ENCODE measurements at regions not wholly inside any gene's neighbourhood (a gene's known extent, or its start where the extent isn't known, plus 50 kb on each side); places are given as distances from the start of the nearest gene placed in this dataset.

GRCh38 chr2:238552226-238552625 lies 125.5 kb downstream of the ASB1 start:
- TF ChIP-seq RAD21 (IDR thresholded peaks at IDR 0.05; ENCODE audit: low read depth), result no peak
- TF ChIP-seq, protein P1, sequence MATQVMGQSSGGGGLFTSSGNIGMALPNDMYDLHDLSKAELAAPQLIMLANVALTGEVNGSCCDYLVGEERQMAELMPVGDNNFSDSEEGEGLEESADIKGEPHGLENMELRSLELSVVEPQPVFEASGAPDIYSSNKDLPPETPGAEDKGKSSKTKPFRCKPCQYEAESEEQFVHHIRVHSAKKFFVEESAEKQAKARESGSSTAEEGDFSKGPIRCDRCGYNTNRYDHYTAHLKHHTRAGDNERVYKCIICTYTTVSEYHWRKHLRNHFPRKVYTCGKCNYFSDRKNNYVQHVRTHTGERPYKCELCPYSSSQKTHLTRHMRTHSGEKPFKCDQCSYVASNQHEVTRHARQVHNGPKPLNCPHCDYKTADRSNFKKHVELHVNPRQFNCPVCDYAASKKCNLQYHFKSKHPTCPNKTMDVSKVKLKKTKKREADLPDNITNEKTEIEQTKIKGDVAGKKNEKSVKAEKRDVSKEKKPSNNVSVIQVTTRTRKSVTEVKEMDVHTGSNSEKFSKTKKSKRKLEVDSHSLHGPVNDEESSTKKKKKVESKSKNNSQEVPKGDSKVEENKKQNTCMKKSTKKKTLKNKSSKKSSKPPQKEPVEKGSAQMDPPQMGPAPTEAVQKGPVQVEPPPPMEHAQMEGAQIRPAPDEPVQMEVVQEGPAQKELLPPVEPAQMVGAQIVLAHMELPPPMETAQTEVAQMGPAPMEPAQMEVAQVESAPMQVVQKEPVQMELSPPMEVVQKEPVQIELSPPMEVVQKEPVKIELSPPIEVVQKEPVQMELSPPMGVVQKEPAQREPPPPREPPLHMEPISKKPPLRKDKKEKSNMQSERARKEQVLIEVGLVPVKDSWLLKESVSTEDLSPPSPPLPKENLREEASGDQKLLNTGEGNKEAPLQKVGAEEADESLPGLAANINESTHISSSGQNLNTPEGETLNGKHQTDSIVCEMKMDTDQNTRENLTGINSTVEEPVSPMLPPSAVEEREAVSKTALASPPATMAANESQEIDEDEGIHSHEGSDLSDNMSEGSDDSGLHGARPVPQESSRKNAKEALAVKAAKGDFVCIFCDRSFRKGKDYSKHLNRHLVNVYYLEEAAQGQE (IDR thresholded peaks at IDR 0.05; ENCODE audit: low read depth), result no peak
- no peak for TF ChIP-seq EGR1 (IDR thresholded peaks at IDR 0.05)
- no peak for TF ChIP-seq NFIC (IDR thresholded peaks at IDR 0.05)
- TF ChIP-seq, protein P2, sequence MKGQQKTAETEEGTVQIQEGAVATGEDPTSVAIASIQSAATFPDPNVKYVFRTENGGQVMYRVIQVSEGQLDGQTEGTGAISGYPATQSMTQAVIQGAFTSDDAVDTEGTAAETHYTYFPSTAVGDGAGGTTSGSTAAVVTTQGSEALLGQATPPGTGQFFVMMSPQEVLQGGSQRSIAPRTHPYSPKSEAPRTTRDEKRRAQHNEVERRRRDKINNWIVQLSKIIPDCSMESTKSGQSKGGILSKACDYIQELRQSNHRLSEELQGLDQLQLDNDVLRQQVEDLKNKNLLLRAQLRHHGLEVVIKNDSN (IDR thresholded peaks at IDR 0.05), result no peak
- no peak for TF ChIP-seq YY1 (IDR thresholded peaks at IDR 0.05; ENCODE audit: low read depth)
- TF ChIP-seq ZBTB7A (IDR thresholded peaks at IDR 0.05; ENCODE audit: low read depth), result no peak
- no peak for TF ChIP-seq TAF1 (IDR thresholded peaks at IDR 0.05; ENCODE audit: low read depth)
- no peak for TF ChIP-seq CEBPB (IDR thresholded peaks at IDR 0.05)
- TF ChIP-seq TCF12 (IDR thresholded peaks at IDR 0.05; ENCODE audit: low read depth), result no peak
- no peak for TF ChIP-seq TEAD4 (IDR thresholded peaks at IDR 0.05)
- no peak for TF ChIP-seq EP300 (IDR thresholded peaks at IDR 0.05; ENCODE audit: borderline replicate concordance)
- TF ChIP-seq CREB1 (IDR thresholded peaks at IDR 0.05; ENCODE audit: low read depth), result no peak
- TF ChIP-seq, protein P3, sequence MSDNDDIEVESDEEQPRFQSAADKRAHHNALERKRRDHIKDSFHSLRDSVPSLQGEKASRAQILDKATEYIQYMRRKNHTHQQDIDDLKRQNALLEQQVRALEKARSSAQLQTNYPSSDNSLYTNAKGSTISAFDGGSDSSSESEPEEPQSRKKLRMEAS (IDR thresholded peaks at IDR 0.05), result no peak
- TF ChIP-seq FOXM1 (IDR thresholded peaks at IDR 0.05; ENCODE audit: borderline replicate concordance, low read depth), result no peak

GRCh38 chr2:238553159-238553558 lies 126.4 kb downstream of the ASB1 start:
- TF ChIP-seq CREB1 (IDR thresholded peaks at IDR 0.05; ENCODE audit: low read depth) (no peak), FOXM1 (IDR thresholded peaks at IDR 0.05; ENCODE audit: borderline replicate concordance, low read depth) (no peak), EP300 (IDR thresholded peaks at IDR 0.05; ENCODE audit: borderline replicate concordance) (no peak), CEBPB (IDR thresholded peaks at IDR 0.05) (no peak), TCF12 (IDR thresholded peaks at IDR 0.05; ENCODE audit: low read depth) (no peak), RAD21 (IDR thresholded peaks at IDR 0.05; ENCODE audit: low read depth) (no peak), YY1 (IDR thresholded peaks at IDR 0.05; ENCODE audit: low read depth) (no peak), NFIC (IDR thresholded peaks at IDR 0.05) (no peak), EGR1 (IDR thresholded peaks at IDR 0.05) (no peak), ZBTB7A (IDR thresholded peaks at IDR 0.05; ENCODE audit: low read depth) (no peak)
- TF ChIP-seq, protein P3 (IDR thresholded peaks at IDR 0.05), result no peak
- TF ChIP-seq, protein P2 (IDR thresholded peaks at IDR 0.05), result no peak

- TF ChIP-seq, protein P3 (IDR thresholded peaks at IDR 0.05), result no peak
- TF ChIP-seq TEAD4 (IDR thresholded peaks at IDR 0.05), result no peak
- TF ChIP-seq YY1 (IDR thresholded peaks at IDR 0.05; ENCODE audit: low read depth), result no peak
- TF ChIP-seq EGR1 (IDR thresholded peaks at IDR 0.05), result no peak
- no peak for TF ChIP-seq ZBTB7A (IDR thresholded peaks at IDR 0.05; ENCODE audit: low read depth)
- no peak for TF ChIP-seq FOXM1 (IDR thresholded peaks at IDR 0.05; ENCODE audit: borderline replicate concordance, low read depth)
- TF ChIP-seq RAD21 (IDR thresholded peaks at IDR 0.05; ENCODE audit: low read depth), result no peak
- TF ChIP-seq, protein P1 (IDR thresholded peaks at IDR 0.05; ENCODE audit: low read depth), result no peak
- TF ChIP-seq, protein P2 (IDR thresholded peaks at IDR 0.05), result no peak
- TF ChIP-seq EP300 (IDR thresholded peaks at IDR 0.05; ENCODE audit: borderline replicate concordance), result no peak
- no peak for TF ChIP-seq NFIC (IDR thresholded peaks at IDR 0.05)
- TF ChIP-seq CREB1 (IDR thresholded peaks at IDR 0.05; ENCODE audit: low read depth), result no peak
- no peak for TF ChIP-seq CEBPB (IDR thresholded peaks at IDR 0.05)
- no peak for TF ChIP-seq TCF12 (IDR thresholded peaks at IDR 0.05; ENCODE audit: low read depth)
- no peak for TF ChIP-seq TAF1 (IDR thresholded peaks at IDR 0.05; ENCODE audit: low read depth)
Observed at GRCh38 chr2:238554468-238555315, 128.0 kb downstream of the ASB1 start.

DNA sequence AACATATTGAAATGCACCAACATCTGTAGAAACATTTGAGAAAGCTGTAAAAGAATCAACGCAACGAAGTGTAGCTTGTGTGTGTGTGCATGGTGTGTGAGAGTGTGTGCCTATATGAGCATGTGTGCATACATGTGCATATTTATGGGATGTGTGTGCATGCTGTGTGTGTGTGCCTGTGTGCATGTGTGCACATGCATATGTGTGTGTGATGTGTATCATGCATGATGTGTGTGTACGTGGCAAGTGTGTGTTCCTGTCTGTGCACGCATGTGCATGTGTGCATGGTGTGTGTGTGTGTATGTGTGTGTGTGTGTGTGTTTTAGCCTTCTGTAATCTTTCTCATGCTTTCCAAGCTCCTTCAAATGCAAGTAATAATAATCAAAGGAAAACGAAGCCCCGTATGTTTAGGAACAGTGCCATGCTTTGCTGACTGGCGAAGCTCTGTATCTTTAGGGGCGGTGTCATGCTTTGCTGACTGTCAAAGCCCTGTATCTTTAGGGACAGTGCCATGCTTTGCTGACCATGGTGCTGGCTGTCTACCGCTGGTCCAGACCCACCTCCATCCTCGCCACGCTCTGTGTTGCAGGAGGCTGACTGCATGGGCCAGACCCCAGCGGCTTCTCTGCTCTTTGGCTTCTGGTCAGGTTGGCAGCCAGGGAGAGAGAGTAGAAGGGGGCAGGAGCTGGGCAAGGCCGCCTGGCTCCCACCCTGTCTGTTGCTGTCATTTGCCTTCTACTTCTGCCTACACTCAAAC lies 129.2 kb downstream of the ASB1 start:
- TF ChIP-seq RAD21 (IDR thresholded peaks at IDR 0.05; ENCODE audit: low read depth) (no peak), EP300 (IDR thresholded peaks at IDR 0.05; ENCODE audit: borderline replicate concordance) (no peak), TAF1 (IDR thresholded peaks at IDR 0.05; ENCODE audit: low read depth) (no peak), CREB1 (IDR thresholded peaks at IDR 0.05; ENCODE audit: low read depth) (no peak), TEAD4 (IDR thresholded peaks at IDR 0.05) (no peak), FOXM1 (IDR thresholded peaks at IDR 0.05; ENCODE audit: borderline replicate concordance, low read depth) (no peak), TCF12 (IDR thresholded peaks at IDR 0.05; ENCODE audit: low read depth) (no peak)
- TF ChIP-seq, protein P2 (IDR thresholded peaks at IDR 0.05), result no peak
- TF ChIP-seq, protein P3 (IDR thresholded peaks at IDR 0.05), result no peak
- TF ChIP-seq, protein P1 (IDR thresholded peaks at IDR 0.05; ENCODE audit: low read depth), result no peak

Data from Ishikawa (cell line).